NCI-H1048 (cell line): ENCODE measurements at regions not wholly inside any gene's neighbourhood (a gene's known extent, or its start where the extent isn't known, plus 50 kb on each side); places are given as distances from the start of the nearest gene placed in this dataset.

Experiments
- DNase-seq: peaks from one replicate; lab custom pipeline; 2025; lab: John Stamatoyannopoulos, UW

DNA sequence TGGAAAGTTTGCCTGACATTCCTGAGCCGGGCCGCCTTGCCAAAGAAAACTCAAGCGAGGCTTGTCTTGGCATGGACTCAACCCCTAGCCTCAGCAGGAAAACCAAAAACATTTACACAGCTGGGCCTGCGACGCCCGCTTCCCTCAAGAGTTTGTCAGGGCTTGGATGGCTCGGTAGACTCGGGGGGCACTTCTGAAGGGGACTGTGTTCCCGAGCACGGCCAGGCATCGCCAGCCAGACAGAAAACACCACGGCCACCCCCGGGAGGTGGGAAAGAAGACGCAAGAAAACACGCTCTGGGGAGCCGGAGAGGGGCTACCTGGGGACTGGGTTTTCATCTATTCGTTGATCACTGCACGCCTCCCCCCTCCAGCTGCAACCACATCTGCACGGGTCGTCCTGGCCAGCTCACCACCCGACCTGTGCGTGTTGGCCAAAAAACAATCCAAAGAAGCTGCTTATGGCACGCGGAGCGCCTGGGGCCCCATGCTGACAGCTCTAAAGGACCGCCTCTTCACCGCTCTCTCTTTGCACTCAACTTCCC, 380.7 kb downstream of the MN1 start:
- DNase-seq: no peak

DNA sequence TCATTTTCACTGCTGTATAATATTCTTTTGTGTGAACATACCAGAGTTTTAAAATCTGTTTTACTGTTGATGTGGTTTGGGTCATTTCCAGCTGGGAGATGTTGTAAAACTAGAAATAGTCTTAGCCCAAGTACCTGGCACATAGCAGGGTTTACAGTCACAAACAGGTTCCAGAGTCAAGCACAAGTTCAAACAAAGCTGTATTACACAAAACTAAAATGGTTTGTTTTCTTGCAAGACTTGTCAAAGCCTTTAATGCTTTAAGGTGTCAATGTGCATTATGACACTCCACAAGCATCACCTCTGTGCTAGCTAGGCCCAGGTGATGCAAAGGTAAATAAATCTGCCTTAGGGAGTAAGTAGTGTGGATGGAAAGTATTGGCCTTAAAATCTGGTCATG, 379.1 kb downstream of the MN1 start:
- DNase-seq: no peak

DNA sequence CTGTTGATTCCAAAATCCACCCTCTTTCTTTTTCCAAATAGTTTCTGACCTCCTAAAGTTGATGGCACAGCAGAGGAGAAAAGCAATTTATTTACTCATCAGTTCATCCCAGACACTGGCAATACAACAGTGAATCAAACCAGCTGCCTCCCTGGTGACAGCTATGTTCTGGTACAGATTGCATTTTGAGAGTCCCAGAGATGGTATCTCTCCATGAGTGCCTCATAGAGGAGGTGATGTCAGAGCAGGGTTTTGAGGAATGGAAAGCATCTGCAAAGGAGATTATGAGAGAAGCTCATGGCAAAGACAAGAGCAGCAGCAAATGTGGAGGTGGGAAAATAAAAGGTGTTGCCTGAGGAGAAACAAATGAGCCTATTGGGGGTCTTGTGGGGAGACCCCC, 377.2 kb downstream of the MN1 start:
- DNase-seq: no peak

DNA sequence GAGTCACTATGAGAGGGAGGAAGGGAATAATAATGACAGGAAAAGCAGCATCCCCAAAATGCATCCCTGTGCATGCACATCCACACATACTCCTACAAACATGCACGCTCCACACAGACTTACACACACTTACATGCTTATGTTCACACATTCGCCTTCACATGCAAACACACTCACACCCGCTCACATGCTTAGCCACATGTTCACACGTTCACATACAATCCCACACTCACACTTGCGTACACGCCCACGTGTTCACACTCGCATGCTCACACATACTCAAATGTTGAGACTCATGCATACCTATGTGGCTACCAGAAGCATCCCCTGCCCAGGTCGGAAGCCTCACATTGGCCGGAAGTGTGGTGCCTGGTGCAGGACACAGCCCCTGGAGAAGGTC, 372.1 kb downstream of the MN1 start:
- no peak for DNase-seq

DNA sequence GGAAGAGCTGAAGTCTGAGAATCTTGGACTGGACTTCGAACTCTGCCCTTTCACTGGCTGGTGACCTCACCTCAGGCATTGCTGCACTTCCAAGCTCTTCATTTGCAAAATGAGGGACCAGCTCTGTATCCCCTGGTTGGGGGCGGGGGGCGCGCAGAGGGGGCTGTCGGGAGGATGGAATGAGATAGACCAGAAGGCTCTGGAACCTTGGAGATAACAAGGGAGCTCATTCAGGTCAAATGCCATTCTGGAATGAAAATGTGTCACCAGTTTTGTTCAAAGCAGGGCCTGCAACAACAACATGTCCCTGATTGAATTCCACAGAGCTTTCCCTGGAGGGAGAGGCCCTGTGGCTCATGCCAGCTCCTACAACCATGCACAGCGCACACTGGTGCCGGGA, 370.5 kb downstream of the MN1 start:
- no peak for DNase-seq

DNA sequence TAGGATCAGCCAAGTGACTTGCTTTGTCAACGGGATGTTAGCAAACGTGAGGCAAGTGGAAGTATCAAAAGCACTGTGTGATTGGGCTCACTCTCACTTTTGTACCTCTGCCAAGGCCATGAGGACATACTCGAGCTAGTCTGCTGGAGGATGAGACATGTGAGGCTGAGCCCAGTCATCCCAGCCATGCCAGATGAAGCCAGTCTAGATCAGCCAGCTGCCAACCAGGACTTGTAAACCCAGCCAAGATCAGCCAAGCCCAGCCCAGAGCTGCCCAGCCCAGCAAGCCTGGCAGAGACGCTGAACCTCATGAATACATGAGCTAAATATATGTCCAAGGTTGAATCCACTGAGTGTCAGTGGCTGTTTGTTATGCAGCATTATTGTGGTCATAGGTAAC, 369.7 kb downstream of the MN1 start:
- no peak for DNase-seq

DNA sequence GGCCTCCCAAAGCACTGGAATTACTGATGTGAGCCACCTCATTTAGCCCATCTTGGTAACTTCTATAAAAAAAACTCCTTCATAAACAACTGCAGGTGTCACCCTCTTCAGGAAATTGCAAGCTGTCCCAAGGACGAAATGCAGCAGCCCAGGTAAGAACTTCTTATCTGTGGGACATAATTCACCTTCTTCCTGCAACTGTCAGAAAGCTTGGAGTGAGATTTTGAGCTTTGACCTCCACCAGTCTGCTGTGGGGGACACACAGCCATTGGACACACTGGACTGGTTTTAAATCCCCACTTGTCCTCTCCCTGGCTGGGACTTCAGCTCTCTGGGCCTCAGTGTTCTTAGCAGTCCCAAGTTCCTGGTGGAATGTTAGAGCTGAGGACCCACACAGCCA, 368.5 kb downstream of the MN1 start:
- no peak for DNase-seq

DNA sequence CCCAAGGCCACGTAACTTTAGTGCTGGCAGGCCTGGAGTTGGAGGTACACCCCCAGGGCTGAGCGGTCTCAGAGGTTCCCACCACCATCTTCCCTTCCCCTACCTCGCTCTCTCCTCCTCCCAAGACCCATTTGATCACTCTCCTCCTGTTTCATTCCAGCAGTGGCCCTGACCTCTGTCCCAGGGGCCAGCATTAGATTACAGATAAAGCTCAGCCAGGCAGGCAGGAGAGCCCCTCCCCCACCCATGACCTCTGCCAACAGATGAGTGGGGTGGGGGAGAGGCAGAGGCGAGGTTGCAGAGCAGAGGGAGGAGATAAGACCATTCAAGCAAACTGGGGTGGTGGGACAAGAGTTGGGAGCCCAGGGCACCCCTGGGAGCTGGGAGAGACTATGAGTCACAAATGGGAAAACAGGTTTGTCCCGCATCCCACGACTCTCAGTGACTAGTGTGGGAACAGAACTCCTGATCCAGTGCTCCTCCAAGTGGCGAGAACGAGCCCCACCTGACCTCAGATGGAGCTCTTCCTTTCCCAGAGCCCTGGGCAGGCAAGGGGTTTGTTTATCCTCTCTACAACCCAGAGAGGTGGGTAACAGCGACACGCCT, 367.9 kb downstream of the MN1 start:
- DNase-seq: no peak

DNA sequence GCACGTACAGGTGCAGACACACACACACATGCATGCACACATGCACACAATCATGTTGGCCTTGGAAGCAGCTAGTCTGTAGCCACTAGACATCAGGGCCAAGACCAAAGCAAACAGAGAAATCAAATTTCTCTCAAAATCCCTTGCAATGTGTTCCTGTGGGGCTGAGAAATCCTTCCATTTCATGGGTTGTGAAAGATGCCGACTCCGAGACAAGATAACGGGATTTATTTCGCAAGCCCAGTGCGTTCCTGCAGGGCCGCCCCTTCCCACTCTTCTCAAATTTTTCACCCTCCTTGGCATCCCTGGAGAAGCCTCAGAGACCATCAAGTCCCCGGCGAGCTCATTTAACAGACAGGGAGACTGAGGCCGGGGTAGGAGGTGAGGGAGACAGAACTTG, 366.7 kb downstream of the MN1 start:
- no peak for DNase-seq

DNA sequence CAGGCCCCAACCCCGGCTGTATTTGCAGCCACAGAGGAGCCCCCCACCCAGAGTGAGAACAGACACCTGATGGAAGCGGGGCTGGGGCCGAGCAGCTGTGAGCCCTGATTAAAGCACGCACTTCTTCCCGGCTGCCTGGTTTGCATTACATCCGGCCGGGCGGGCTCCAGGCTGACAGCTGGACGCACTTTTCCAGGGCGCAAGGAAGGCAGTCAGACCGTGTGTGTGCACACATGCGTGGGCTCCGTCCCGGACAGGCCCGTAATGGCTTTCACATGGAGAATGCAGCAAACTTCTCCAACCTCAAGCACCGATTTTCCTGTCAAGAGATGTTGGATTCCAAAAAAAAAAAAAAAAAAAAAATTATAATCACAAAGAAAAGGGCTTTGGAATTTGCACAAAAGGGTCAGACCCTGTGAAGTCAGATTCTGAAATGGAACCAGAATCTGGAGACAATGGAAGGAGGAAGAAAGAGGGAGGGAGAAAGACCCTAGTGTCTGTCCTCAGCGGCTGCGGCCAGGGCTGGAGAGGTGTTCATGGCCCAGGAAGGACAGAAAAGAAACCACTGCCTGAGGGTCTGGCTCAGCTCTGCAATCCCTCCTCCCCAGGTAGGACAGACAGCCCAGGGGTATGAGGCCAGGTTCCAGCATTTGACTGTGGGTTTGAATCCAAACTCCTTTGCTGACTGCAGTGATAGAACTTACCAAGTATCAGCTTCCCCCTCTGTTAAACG, 365.5 kb downstream of the MN1 start:
- DNase-seq: no peak

DNA sequence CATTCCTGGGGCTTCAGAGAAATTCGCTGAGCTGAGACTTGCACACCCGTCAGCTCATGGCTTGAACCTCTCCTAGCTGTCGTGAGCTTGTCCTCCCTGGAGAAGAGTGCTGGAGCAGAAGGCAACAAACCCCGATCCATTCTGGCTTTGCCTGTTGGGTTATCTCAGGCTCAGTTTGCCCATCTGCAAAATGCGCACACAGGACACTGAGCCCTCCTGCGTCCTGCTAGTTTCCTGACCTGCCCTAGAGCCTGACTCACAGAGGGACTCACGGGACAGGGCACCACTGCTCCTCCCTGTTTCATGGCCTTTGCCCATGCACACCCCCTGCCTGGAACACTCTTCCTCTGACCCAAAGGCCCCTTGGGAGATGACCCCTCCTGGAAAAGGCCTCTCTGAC, 365.0 kb downstream of the MN1 start:
- no peak for DNase-seq

DNA sequence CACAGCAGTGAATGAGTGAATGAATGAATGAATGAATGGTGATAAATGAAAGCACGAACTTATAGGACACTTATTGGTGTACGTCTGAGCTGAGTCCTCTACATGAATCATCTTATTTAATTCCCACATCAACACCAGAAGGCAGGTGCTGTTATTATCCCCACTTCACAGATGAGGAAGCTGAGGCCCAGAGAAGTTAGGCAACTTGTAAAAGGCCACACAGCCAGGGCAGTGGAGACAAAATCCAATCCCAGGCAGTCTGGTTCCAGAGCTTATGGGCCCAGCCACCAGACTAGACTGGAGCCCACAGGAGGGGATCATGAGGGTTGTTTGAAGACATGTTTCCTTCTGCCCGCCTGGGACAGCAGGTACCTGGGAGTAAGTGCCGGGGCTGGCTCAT, 364.0 kb downstream of the MN1 start:
- no peak for DNase-seq

DNA sequence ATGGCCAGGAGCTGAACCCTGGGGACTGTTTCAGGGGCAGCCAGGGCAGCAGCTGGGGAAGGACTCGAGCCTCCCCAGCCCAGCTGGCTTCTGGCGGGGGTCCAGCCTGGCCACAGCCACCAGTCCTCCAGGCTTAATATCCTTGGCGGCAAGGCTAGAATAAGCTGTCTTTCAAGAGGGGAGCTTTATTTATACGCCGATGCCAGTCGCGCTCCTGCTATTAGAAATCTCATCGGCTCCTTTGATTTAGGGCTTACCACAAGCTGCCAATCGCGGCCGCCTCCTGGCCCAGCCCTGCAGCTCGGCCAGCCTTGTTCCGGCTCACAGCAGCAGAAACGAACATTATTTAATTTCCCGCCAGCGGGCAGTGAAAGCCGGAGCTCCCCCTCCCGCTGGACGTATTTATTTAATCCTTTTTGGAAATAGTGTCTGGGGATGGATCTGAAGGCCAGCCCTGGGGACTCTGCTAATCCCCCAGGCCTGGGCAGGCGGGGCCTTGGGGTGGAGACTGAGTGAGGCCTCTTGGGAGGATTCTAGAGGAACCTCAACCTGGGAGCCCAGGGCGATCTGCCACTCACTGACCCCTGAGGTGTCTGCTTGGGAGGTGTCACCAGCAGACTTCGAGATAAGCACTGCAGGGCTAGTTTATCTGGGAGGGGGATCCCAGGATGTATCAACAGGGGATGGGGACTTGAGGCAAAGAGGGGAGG, 363.1 kb downstream of the MN1 start:
- no peak for DNase-seq

DNA sequence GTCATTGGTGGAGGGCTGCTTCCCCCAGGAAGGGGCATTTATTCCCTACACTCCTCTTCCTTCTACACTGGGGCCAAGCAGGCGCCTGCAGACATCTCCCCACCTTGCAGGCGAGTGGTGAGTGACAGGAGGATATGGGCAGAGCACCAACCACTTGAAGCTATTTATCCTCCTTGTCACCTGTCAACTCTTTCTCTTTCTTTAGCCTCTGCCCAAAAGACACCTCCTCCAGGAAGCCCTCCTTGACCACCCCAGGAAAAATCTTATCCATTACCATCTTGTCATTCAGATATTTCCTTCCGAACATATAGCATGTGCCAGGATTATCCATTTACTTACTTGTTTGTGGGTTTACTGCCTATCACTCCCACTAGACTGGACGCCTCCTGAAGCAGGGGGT, 362.4 kb downstream of the MN1 start:
- no peak for DNase-seq

DNA sequence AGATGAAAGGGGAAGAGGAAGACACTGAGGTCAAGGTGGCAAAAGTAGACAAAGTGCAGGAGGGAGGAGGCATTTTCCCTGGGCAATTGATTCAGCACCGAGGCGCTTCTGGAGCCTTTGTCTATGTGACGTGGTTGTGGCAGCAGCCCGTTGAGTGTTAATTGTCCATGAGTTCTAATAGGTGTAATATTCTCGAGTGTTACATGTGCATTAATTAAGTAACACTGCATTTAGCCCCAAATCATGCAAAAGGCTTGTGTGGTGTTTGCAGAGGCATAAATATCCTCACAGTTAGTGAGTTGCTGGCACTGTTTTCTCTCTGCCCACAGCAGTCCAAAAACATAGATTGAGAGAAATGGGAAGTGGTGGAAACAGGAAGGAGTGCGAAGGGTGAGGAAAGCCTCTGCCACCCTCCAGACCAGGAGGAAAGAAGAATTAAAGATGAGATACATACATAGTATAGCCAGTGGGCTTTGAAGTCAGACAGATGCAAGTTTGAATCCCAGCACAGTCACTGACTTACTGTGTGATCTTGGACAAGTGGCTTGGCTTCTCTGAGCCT, 361.2 kb downstream of the MN1 start:
- DNase-seq: no peak

DNA sequence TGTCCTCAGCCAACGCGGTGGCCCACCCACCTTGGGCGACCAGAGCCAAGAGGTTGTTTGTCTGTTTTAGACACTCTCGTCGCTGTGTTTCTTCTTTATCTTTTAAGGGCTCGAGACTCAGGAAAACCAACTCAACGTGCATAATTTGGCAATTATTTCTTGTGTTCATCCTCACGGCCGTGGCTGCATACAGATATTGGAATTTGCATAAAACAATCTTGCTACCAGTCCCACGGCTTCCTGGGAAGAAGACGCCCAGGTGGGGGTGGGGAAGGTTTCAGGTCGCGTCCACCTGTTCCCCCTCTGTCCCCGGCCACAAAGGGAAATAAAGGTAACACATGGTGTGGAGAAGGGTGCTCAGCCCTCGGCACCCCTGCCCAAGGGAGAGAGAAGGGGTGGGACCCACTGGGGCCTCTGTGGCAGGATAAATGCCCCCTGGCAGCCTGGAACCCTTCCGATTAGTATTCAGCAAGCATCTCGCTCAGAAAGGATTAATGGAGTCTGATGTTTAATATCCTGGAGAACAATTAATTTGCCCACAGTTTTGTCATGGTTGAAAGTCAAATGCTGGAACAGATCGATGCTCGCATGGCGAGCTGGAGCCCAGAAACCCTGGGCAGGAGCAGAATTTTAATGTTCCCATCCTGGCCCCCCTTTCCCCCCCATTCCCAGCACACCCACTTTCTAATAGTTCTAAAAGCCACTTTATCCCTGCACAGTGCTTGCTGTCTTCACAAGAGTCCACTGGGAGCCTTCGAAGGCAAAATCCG, 359.7 kb downstream of the MN1 start:
- peak; percentile 36 for DNase-seq

DNA sequence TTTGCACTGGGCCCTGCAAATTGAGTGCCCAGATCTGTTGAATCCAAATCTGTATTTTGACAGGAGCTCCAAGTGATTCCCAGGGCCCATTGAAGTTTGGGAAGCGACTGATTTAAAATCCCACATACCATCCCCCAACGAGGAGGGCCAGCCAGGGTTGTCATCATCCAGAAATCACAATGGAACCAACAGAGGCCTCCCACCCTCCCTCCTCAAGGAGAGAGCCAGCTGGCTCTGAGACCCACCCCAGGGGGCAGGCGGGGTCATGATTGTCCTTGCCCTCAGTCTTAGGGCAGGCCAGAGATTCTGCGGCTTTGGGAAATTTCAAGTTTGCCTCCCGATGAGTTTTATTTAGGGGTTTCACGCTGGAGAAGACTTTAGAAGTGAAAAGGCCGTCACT, 358.2 kb downstream of the MN1 start:
- DNase-seq: no peak

DNA sequence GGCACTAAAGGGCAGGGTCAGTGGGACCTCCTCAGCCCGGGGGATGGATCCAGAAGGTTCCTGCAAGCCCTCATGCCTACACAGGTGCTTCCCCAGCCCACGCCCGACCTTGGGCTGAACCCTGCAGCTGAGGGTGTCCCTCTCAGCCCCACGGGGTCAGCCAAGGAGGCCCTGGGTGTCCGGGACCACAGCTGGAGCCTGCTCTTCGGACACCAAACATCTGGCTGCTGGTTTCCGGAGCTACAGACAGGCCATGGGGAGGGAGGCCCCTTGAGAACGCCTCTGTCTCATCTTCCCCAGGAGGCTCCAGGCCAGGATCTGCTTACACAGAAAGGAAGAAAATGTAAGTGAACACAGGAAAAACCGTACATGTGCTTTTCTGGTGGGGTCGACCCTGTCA, 355.7 kb downstream of the MN1 start:
- DNase-seq: no peak

DNA sequence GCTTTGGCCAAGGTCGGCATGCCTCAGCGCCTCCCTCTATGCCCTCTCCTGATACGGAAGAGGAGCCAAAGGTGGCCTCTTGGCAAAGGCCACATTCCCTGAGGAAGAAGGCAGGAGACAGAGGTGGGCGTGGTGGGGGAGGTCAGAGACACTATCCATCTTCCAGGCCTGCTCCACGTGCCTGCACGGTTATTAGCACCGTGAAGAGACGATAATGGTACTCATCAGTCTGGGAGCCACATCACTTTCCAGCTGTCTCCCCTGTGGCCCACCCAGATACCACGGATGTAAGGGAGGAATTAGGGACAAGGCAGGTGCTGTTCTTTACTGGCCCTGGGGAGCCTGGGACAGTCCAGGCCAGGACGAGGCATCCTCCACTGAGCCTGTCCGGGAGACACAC, 354.3 kb downstream of the MN1 start:
- DNase-seq: no peak

DNA sequence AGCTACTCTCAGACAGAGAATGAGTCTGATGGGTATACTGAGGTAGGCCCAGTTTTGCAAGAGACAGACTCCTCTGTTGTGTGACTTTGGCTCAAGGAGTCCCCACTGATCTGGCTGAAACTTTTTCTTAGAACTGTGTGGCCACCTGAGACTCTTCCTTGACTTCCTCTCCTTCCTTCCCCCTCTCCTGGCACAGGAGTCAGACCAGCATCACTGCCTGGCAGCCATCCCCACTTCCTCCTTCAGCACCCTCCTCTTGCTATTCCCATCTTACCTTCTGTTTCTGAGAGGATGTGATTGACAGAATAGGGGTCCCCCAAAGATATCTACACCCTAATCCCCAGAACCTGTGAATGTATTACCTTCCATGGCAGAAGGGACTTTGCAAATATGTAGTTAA, 351.1 kb downstream of the MN1 start:
- DNase-seq: no peak

DNA sequence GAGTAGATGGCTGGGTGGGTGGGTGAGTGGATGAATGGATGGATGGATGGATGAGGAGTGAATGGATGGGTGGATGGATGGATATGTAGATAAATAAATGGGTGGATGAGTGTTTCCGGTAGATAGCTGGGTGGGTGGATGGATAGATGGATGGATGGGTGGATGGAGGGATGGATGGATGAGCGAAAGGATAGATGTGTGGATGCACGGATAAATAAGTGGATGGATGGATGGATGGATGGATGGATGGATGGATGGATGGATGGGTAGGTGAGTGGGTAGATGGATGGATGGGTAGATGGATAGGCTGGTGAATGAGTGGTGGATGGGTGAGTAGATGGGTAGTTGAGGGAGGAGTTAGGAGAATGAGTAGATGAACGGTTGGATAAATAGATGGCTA, 349.3 kb downstream of the MN1 start:
- no peak for DNase-seq

DNA sequence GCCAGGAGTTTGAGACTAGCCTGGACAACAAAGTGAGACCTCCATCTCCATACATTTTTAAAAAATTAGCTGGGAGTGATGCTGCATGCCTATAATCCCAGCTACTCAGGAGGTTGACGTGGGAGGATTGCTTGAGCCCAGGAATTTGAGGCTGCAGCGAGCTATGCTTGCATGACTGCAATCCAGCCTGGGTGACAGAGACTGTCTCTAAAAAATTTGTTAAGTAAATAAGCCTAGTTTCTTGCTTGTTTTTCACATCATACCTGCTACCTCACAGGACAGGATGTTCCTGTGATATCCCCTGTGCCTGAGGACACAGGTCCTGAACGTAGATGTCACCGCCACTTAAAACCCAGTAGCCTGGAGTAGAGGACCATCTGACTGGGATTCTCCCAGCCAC, 348.6 kb downstream of the MN1 start:
- DNase-seq: no peak
